H9 (cell line): ENCODE measurements at regions not wholly inside any gene's neighbourhood (a gene's known extent, or its start where the extent isn't known, plus 50 kb on each side); places are given as distances from the start of the nearest gene placed in this dataset.

ENCODE experiments used
- DNase-seq: peaks from one replicate; pipeline ENCODE4 v3.0.0-alpha.2; 2017
- H2AFZ ChIP-seq: one replicate; pipeline ENCODE4 v1.6.1; 2013; ENCODE audit warnings: mild to moderate bottlenecking, low read length, control low read depth, moderate library complexity
- H2AK5ac ChIP-seq: 2 replicates; pipeline ENCODE4 v1.6.1; 2013; ENCODE audit warnings: low read length, control low read depth, mixed read lengths; ENCODE audit not compliant: insufficient read length
- H2BK120ac ChIP-seq: one replicate; pipeline ENCODE4 v1.6.1; 2013; ENCODE audit warnings: low read depth, mild to moderate bottlenecking, low read length, control low read depth, inconsistent platforms; ENCODE audit not compliant: poor library complexity, severe bottlenecking
- H2BK12ac ChIP-seq: 2 replicates; pipeline ENCODE4 v1.6.1; 2013; ENCODE audit warnings: low read length, control low read depth, mixed read lengths, low read depth; ENCODE audit not compliant: insufficient read length
- H2BK15ac ChIP-seq: 2 replicates; pipeline ENCODE4 v1.6.1; 2013; ENCODE audit warnings: low read depth, low read length, control low read depth
- H2BK20ac ChIP-seq: one replicate; pipeline ENCODE4 v1.6.1; 2013; ENCODE audit warnings: low read depth, mild to moderate bottlenecking, low read length, control low read depth, inconsistent platforms; ENCODE audit not compliant: poor library complexity, severe bottlenecking
- H2BK5ac ChIP-seq: 2 replicates; pipeline ENCODE4 v1.6.1; 2013; ENCODE audit warnings: low read length, control low read depth, mixed read lengths; ENCODE audit not compliant: insufficient read length
- H3K14ac ChIP-seq: 2 replicates; pipeline ENCODE4 v1.6.1; 2013; ENCODE audit warnings: low read length, control low read depth; ENCODE audit not compliant: insufficient read depth
- H3K18ac ChIP-seq: 2 replicates; pipeline ENCODE4 v1.6.1; 2013; ENCODE audit warnings: low read depth, mild to moderate bottlenecking, mixed read lengths, low read length, control low read depth; ENCODE audit not compliant: insufficient read length
- H3K23ac ChIP-seq: 2 replicates; pipeline ENCODE4 v1.6.1; 2013; ENCODE audit warnings: low read length, control low read depth, mixed read lengths, low read depth; ENCODE audit not compliant: insufficient read length
- H3K23me2 ChIP-seq: 2 replicates; pipeline ENCODE4 v1.6.1; 2013; ENCODE audit warnings: low read depth, mild to moderate bottlenecking, mixed read lengths, low read length, control low read depth; ENCODE audit not compliant: insufficient read length, poor library complexity, severe bottlenecking
- H3K27ac ChIP-seq: 2 replicates; pipeline ENCODE4 v1.5.1; 2013; ENCODE audit warnings: low read length, control low read depth, mixed read lengths, low read depth; ENCODE audit not compliant: insufficient read length
- H3K27me3 ChIP-seq: 2 replicates; pipeline ENCODE4 v1.6.1; 2013; ENCODE audit warnings: low read length, control low read depth, inconsistent platforms; ENCODE audit not compliant: insufficient read depth
- H3K4ac ChIP-seq: 2 replicates; pipeline ENCODE4 v1.6.1; 2013; ENCODE audit warnings: low read depth, mild to moderate bottlenecking, control low read depth, inconsistent platforms, low read length, moderate library complexity
- H3K4me1 ChIP-seq: 2 replicates; pipeline ENCODE4 v1.6.1; 2013; ENCODE audit warnings: low read length, control low read depth, inconsistent platforms; ENCODE audit not compliant: insufficient read depth
- H3K4me2 ChIP-seq: 2 replicates; pipeline ENCODE4 v1.6.1; 2013; ENCODE audit warnings: low read length, control low read depth, mixed read lengths; ENCODE audit not compliant: insufficient read length, insufficient read depth
- H3K56ac ChIP-seq: 2 replicates; pipeline ENCODE4 v1.6.1; 2013; ENCODE audit warnings: low read depth, mild to moderate bottlenecking, mixed read lengths, low read length, control low read depth; ENCODE audit not compliant: insufficient read length
- H3K79me1 ChIP-seq: 2 replicates; pipeline ENCODE4 v1.6.1; 2013; ENCODE audit warnings: low read depth, mild to moderate bottlenecking, moderate library complexity, low read length, control low read depth, inconsistent platforms; ENCODE audit not compliant: insufficient read depth, poor library complexity, severe bottlenecking
- H3K79me2 ChIP-seq: 2 replicates; pipeline ENCODE4 v1.6.1; 2013; ENCODE audit warnings: low read length, control low read depth, inconsistent platforms; ENCODE audit not compliant: insufficient read depth
- H3K9ac ChIP-seq: 2 replicates; pipeline ENCODE4 v1.6.1; 2013; ENCODE audit warnings: low read length, control low read depth, mixed read lengths; ENCODE audit not compliant: insufficient read length; ENCODE audit errors: extremely low read depth
- H3K9me3 ChIP-seq: one replicate; pipeline ENCODE4 v1.6.1; 2013; ENCODE audit warnings: low read depth, low read length, inconsistent platforms; ENCODE audit not compliant: control insufficient read depth
- H3T11ph ChIP-seq: one replicate; pipeline ENCODE4 v1.6.1; 2013; ENCODE audit warnings: mild to moderate bottlenecking, low read length, control low read depth, inconsistent platforms
- H4K20me1 ChIP-seq: one replicate; pipeline ENCODE4 v1.6.1; 2013; ENCODE audit not compliant: control insufficient read depth, insufficient read length, insufficient read depth
- H4K5ac ChIP-seq: 2 replicates; pipeline ENCODE4 v1.6.1; 2013; ENCODE audit warnings: low read depth, mild to moderate bottlenecking, mixed read lengths, low read length, control low read depth; ENCODE audit not compliant: insufficient read length
- H4K8ac ChIP-seq: replicated peaks from 2 replicates; pipeline ENCODE4 v1.6.1; 2013; ENCODE audit warnings: low read length, control low read depth, mixed read lengths, low read depth; ENCODE audit not compliant: insufficient read length
- H4K91ac ChIP-seq: 2 replicates; pipeline ENCODE4 v1.6.1; 2013; ENCODE audit warnings: low read depth, mild to moderate bottlenecking, moderate library complexity, mixed read lengths, low read length, control low read depth; ENCODE audit not compliant: insufficient read length
- H3K27ac Mint-ChIP-seq, 3 experiments: 2 replicates in 2 of 3; 3 replicates in 1 of 3; pipeline ENCODE4 v1.8.0; 2020 to 2021; ENCODE audit warnings: mixed read lengths in 3 of 3, mild to moderate bottlenecking in 1 of 3, moderate library complexity in 1 of 3
- H3K27me3 Mint-ChIP-seq: 2 replicates; pipeline ENCODE4 v1.8.0; 2021; ENCODE audit warnings: low read depth, mild to moderate bottlenecking, moderate library complexity, mixed read lengths
- H3K36me3 Mint-ChIP-seq, 3 experiments: 2 replicates in 2 of 3; 3 replicates in 1 of 3; pipeline ENCODE4 v1.8.0; 2020 to 2021; ENCODE audit warnings: low read depth in 3 of 3, mixed read lengths in 3 of 3; ENCODE audit not compliant: insufficient read depth in 1 of 3
- H3K4me1 Mint-ChIP-seq, 2 experiments: 2 replicates each; pipeline ENCODE4 v1.8.0; 2020; ENCODE audit warnings: mixed read lengths in 2 of 2
- H3K4me3 Mint-ChIP-seq, 2 experiments: 2 replicates in 1 of 2; 3 replicates in 1 of 2; pipeline ENCODE4 v1.8.0; 2020 to 2021; ENCODE audit warnings: mild to moderate bottlenecking in 2 of 2, mixed read lengths in 2 of 2, moderate library complexity in 1 of 2
- H3K9me3 Mint-ChIP-seq, 2 experiments: 2 replicates in 1 of 2; 3 replicates in 1 of 2; pipeline ENCODE4 v1.8.0; 2020; ENCODE audit warnings: mild to moderate bottlenecking in 2 of 2, mixed read lengths in 2 of 2, moderate library complexity in 1 of 2
- CTCF ChIP-seq: fragments of 200-600 bp; sonication (generic); conservative IDR thresholded peaks from 3 replicates; pipeline ENCODE4 v1.8.0; 2021; ENCODE audit warnings: antibody characterized with exemption, mild to moderate bottlenecking
- WGBS: extraction: QIAGEN DNeasy Blood & Tissue Kit; methylation state at CpG from one replicate; pipeline ENCODE4 v1.1.7; 2013; ENCODE audit warnings: missing lambda C conversion rate, low lambda C conversion rate, mixed read lengths; ENCODE audit not compliant: insufficient read length; ENCODE audit errors: extremely low coverage; 5-methylcytosine and 5-hydroxymethylcytosine counted together

- Histone ChIP-seq H2BK5ac (no peak overlapping the region), H3K9me3 (no peaks in the 10 kb centered on the region), H4K20me1 (no peaks in the 10 kb centered on the region), H2BK15ac (no peak overlapping the region), H3K14ac (no peak overlapping the region), H3K79me2 (no peaks in the 10 kb centered on the region), H3K18ac (no peak overlapping the region), H3K4me2 (no peak overlapping the region), H4K5ac (no peak overlapping the region), H2BK20ac (no peak overlapping the region), H4K91ac (no peak overlapping the region), H3K4ac (no peak overlapping the region), H2BK12ac (no peak overlapping the region), H3K23ac (no peak overlapping the region), H4K8ac (no peak overlapping the region), H3K79me1 (no peaks in the 10 kb centered on the region), H3K27ac (no peak overlapping the region), H3K23me2 (no peaks in the 10 kb centered on the region), H3K56ac (no peak overlapping the region), H3K27me3 (no peaks in the 10 kb centered on the region), H2BK120ac (no peak overlapping the region), H2AFZ (no peak overlapping the region), H2AK5ac (no peak overlapping the region), H3K4me1 (no peaks in the 10 kb centered on the region), H3K9ac (no peak overlapping the region), H3T11ph (no peak overlapping the region)
- Mint-ChIP-seq H3K4me1 (no peaks in the 10 kb centered on the region), H3K9me3 (peaks cover 13 to 16% of the 10 kb centered on the region in 2 experiments; a peak in 4 of 5 replicates), H3K36me3 (peaks cover 3 to 8% (median 8%) of the 10 kb centered on the region in 3 experiments; a peak in 2 of 7 replicates), H3K27ac (no peak overlapping the region), H3K27me3 (no peaks in the 10 kb centered on the region), H3K4me3 (no peak overlapping the region)
- DNase-seq, result no peak
- WGBS, result no CpG with 5 or more reads among the region's 5 CpGs
- TF ChIP-seq CTCF, result no peak
Observed at GRCh38 chr6:137958811-137959565, 91.9 kb downstream of the TNFAIP3 start.
